C4-2B (cell line): ENCODE measurements at regions not wholly inside any gene's neighbourhood (a gene's known extent, or its start where the extent isn't known, plus 50 kb on each side); places are given as distances from the start of the nearest gene placed in this dataset.

Source experiments
- ZFX ChIP-seq: fragments of 450-650 bp; IDR thresholded peaks from 2 replicates; pipeline ENCODE4 v1.6.1; 2017
- TF ChIP-seq, protein P1 (sequence below): fragments of 450-650 bp; conservative IDR thresholded peaks from 2 replicates; pipeline ENCODE4 v1.5.1; 2017; ENCODE audit warnings: mild to moderate bottlenecking

DNA sequence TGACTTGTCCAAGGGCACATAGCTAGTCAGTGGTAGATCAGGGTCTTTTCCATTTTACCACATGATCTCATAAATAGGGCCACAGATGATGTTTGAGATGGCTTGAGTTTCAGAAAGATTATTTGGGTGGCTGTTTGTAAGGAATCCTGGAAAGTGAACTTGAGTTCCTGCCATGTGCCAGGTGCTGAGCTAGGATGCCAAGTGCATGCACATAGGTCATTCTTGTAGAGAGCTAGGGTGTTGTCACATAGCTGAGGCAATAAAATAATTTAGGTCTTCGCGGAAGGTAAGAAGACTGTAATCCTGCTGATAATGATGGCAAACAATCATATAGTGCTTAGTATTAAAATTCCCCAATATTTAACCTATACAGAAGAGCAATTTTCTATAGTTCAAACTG lies 1162.6 kb upstream of the TENM4 start:
- TF ChIP-seq, protein P1, sequence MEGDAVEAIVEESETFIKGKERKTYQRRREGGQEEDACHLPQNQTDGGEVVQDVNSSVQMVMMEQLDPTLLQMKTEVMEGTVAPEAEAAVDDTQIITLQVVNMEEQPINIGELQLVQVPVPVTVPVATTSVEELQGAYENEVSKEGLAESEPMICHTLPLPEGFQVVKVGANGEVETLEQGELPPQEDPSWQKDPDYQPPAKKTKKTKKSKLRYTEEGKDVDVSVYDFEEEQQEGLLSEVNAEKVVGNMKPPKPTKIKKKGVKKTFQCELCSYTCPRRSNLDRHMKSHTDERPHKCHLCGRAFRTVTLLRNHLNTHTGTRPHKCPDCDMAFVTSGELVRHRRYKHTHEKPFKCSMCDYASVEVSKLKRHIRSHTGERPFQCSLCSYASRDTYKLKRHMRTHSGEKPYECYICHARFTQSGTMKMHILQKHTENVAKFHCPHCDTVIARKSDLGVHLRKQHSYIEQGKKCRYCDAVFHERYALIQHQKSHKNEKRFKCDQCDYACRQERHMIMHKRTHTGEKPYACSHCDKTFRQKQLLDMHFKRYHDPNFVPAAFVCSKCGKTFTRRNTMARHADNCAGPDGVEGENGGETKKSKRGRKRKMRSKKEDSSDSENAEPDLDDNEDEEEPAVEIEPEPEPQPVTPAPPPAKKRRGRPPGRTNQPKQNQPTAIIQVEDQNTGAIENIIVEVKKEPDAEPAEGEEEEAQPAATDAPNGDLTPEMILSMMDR = no peak
- TF ChIP-seq ZFX = no peak
